Stimulated activated CD4-positive, alpha-beta T cell treated with anti-CD3 and anti-CD28 coated beads, Interleukin-15, amount 100 ng/mL, for 48 hours (primary cell): ENCODE measurements at regions not wholly inside any gene's neighbourhood (a gene's known extent, or its start where the extent isn't known, plus 50 kb on each side); places are given as distances from the start of the nearest gene placed in this dataset.
"Not testable (repeated sequence)": the region's sequence is repeated elsewhere in the genome, so short reads cannot be mapped to it uniquely, and the experiment has no call there.

ENCODE experiments used
- DNase-seq, 2 donors: peaks; one replicate each; pipeline ENCODE4 v3.0.0-alpha.2; 2020; ENCODE audit warnings: low read depth in 2 of 2

DNA sequence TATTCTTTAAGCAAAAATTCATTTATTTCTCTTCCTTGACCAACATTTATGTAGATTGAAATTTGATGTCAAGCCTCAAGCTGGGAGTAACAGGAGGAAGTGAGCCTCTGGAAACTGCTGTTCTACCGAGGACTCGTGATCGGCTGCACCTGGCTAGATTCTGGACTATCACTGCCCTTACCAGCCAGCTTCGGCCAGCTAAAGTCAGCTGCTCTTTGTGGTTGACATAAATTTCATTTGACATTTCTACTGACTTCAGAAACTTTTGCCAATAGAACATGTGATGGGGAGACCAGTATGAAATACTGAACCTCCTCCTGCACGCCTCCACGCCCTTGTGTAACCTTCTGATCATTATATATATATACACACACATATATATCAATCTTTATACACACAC is 74.2 kb upstream of the RGPD5 start:
- no peak for DNase-seq

DNA sequence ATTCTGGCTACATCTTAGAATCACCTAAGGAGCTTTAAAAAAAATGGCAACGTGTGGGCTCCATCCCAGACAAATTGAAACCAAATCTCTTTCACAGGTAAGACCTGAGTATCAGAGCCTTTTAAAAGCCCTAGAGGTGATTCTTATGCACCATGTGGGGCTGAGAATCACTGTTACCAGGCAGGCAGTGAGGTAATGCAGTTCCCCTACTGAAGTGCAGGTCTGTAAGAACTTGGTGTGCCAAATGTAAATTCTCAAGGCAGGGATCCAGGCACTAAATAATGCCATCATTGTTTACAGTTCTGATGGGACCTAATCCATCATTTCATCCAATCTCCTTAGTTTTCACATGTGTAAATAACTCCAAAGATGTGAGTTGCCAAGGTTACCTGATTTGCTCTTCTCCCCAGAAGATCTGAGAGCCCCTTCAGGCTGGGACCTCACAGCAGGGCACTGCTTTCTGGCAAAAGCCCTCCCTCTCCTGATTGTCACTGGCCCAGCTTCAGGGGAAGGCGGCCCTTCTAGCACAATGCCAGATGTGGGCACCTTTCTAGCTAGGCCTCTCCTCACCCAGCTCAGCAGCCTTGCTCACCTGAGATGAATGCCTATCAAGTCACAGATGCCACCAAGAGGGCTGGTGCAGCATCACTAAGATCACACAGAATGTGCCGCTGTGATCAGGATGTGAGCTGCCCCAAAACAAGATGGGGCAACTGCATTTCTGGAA is 73.6 kb upstream of the RGPD5 start:
- no peak for DNase-seq

DNA sequence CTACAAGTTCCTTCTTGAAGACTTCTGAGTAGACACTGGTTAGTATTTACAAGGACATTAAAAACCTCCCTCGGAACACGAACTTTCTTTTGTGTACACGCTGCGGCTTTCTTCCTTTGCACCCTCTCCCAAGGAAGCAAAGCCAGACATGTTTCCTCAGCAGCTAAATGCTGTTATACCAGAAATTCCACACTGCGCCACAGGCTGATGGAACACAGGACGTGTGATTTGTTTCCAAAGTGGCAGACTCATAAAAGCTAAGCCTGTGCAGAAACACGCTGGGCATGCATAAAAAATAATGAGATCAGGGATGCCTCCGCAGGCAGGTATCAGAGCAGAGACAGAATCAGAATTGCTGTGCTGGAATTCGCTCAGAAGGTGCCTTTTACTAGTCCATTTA is 73.0 kb upstream of the RGPD5 start:
- no peak for DNase-seq

DNA sequence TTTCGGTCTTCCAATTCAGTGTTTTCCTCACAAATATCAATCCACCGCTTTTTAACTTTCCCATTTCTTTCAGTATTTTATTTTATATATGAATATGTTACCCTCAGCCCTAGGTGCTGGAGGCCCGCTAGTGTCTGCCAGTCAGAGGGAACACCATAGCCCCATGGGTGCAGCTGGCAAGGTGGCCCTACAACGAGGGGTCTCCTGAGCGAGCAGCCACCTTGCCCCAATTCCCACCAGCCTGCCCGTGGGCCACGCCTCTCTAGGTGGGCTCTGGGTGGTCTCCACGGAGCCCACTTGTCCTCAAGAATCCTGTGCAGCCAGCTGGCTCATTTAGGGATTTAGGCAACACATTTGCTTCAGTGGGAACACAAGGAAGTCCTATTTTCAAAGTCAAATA is 72.5 kb upstream of the RGPD5 start:
- no peak for DNase-seq

DNA sequence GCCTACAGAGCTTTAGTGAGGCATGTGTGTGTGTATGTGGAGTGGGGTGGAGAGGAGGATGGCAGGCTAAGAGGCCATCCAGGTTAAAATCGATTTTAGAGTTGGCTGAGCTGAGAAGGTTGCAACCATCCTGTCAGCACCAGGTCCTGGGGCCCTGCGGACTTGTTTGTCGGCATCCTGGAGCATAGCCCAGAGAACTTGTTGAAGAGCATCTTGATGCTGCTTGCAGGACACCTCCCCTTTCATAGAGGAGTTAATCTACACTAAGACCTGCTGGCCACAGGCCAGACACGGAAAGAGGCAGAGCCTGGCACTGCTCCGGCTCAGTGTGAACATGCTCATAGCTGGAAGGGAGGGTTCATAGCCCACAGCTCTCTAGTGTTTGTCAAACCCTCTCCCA is 72.1 kb upstream of the RGPD5 start:
- DNase-seq: no peak

GRCh38 chr2:109722640-109723039 is 71.5 kb upstream of the RGPD5 start:
- DNase-seq: not testable (repeated sequence)

DNA sequence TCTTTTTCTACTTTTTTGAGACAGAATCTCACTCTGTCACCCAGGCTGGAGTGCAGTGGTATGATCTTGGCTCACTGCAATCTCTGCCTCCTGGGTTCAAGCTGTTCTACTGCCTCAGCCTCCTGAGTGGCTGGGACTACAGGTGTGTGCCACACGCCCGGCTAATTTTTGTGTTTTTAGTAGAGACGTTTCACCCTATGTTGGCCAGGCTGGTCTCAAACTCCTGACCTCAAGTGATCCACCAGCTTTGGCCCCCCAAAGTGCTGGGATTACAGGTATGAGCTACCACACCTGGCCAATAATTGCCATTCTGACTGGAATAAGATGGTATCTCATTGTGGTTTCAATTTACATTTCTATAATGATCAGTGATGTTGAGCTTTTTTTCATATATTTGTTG is 71.0 kb upstream of the RGPD5 start:
- DNase-seq: not testable (repeated sequence)

DNA sequence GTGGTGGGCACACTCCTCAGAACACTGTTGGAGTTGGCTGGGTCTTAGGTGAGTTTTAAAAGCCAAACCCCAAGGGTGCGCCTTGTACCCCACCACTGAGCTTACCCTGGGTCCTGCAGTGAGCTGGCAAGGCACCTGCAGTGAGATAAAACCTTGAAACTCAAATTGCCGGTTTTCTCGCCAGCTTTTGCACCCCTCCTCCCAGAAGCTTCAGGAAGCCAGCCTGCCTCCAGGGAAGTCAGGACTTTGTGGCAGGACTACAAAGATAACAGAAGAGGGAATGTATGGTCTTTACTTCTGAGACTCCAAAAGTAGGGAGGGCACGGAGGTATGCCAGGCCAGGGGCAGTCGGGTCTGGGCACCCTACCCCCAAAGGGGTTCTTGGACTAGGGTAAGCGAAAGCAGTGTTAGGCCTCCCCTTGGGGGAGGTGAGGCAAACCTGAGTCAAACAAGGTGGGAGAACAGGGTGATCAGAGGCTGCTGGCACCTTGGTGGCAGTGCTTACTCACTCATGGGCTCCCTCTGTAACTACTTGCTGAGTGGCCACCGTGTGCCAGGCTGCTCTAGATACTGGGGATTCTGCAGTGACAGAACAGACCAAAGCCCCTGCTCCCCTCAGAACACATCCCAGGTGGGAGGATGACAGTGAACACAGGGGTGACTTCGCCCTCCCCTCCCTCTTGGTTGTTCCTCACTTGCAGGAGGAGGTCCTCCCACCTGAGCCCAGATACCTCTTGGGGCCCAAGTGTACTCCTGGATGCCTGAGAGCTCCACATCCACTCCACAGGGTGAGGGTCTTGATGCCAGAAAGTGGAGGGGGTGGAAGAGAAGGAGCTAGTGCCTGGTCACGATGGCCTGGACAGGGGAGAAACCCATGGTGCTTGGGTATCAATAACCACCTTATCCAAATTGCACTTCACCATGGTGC is 69.3 kb upstream of the RGPD5 start:
- DNase-seq: no peak

GRCh38 chr2:109726379-109727270 is 67.5 kb upstream of the RGPD5 start:
- no peak for DNase-seq

GRCh38 chr2:109727929-109728447 is 66.1 kb upstream of the RGPD5 start:
- no peak for DNase-seq

GRCh38 chr2:109733746-109734145 is 60.4 kb upstream of the RGPD5 start:
- DNase-seq: not testable (repeated sequence)

DNA sequence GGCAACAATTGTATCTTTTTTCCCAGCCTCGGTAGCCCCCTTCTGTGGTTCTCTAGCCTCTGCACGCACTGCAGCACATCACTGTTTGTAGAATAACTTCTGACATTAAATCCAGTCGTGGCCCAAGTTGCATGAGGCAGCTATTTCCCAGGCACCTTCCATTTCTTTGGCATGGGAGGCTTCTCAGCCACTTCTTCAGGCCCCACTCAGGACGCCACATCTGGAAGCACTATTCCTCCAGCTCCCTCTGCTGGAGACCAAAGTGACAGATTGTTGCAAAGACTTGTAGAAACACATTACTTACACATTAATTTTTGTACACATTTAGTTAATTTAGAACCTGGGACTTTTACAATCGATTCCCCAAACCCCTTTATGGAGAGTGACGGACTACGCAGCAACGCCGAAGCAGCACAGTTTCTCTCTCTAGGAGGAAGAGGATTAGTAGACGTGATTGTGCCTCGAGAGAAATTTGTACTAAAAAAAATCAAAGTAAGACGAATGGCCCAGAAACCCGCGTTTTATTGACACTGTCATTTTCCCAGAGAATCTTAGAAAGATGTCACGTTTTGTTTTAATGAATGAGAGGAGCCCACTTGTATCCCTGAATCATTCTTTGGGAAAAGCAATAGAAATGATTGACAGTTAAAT is 57.8 kb upstream of the RGPD5 start:
- no peak for DNase-seq
